GM10266 (cell line): ENCODE measurements at regions not wholly inside any gene's neighbourhood (a gene's known extent, or its start where the extent isn't known, plus 50 kb on each side); places are given as distances from the start of the nearest gene placed in this dataset.

Experiments
- DNase-seq: peaks from one replicate; pipeline ENCODE4 v3.0.0; 2012; ENCODE audit errors: extremely low spot score
- CTCF ChIP-seq: IDR thresholded peaks from 2 replicates; pipeline ENCODE4 v1.5.1; 2012; ENCODE audit warnings: mild to moderate bottlenecking, low read depth; ENCODE audit not compliant: control insufficient read depth, insufficient read depth; ENCODE audit errors: missing control alignments

GRCh38 chr10:43981696-43982095, 333.0 kb upstream of the ZNF32 start:
- no peak for TF ChIP-seq CTCF
- DNase-seq = no peak

- no peak for TF ChIP-seq CTCF
- no peak for DNase-seq
Observed at GRCh38 chr10:43981232-43981631, 332.6 kb upstream of the ZNF32 start.

- no peak for DNase-seq
- TF ChIP-seq CTCF = no peak
Observed at GRCh38 chr10:43980715-43981114, 332.0 kb upstream of the ZNF32 start.

- no peak for DNase-seq
- TF ChIP-seq CTCF = no peak
Observed at GRCh38 chr10:43980313-43980712, 331.6 kb upstream of the ZNF32 start.

GRCh38 chr10:43979551-43979950, 330.9 kb upstream of the ZNF32 start:
- no peak for TF ChIP-seq CTCF
- DNase-seq = no peak

GRCh38 chr10:43978936-43979335, 330.3 kb upstream of the ZNF32 start:
- DNase-seq = no peak
- no peak for TF ChIP-seq CTCF

- no peak for DNase-seq
- TF ChIP-seq CTCF = no peak
Observed at GRCh38 chr10:43978091-43978490, 329.4 kb upstream of the ZNF32 start.
